Effector memory CD4-positive, alpha-beta T cell (primary cell): ENCODE measurements at regions not wholly inside any gene's neighbourhood (a gene's known extent, or its start where the extent isn't known, plus 50 kb on each side); places are given as distances from the start of the nearest gene placed in this dataset.

Experiments
- DNase-seq, 3 donors: peaks; one replicate each; pipeline ENCODE4 v3.0.0-alpha.2; 2020
- H3K27ac ChIP-seq: 2 replicates; pipeline ENCODE4 v1.7.0; 2013; ENCODE audit warnings: mild to moderate bottlenecking, low read length, moderate library complexity; ENCODE audit not compliant: insufficient read depth, poor library complexity, severe bottlenecking
- H3K27me3 ChIP-seq: replicated peaks from 2 replicates; pipeline ENCODE4 v1.7.0; 2013; ENCODE audit warnings: mild to moderate bottlenecking, low read length; ENCODE audit not compliant: insufficient read depth, control insufficient read depth, poor library complexity, severe bottlenecking
- H3K36me3 ChIP-seq: 2 replicates; pipeline ENCODE4 v1.7.0; 2013; ENCODE audit warnings: mild to moderate bottlenecking, low read length, moderate library complexity; ENCODE audit not compliant: control insufficient read depth, insufficient read depth
- H3K4me1 ChIP-seq: 2 replicates; pipeline ENCODE4 v1.7.0; 2013; ENCODE audit warnings: low read length, mild to moderate bottlenecking; ENCODE audit not compliant: control insufficient read depth, insufficient read depth, poor library complexity, severe bottlenecking
- H3K4me3 ChIP-seq: 2 replicates; pipeline ENCODE4 v1.7.0; 2013; ENCODE audit warnings: low read length, low read depth, mild to moderate bottlenecking; ENCODE audit not compliant: insufficient read depth, poor library complexity, severe bottlenecking
- H3K9me3 ChIP-seq: 2 replicates; pipeline ENCODE4 v1.7.0; 2013; ENCODE audit warnings: mild to moderate bottlenecking, low read length, moderate library complexity; ENCODE audit not compliant: control insufficient read depth

- Histone ChIP-seq H3K4me3 (no peak overlapping the region), H3K27ac (no peak overlapping the region)
These were observed 185.4 kb upstream of the ANK3 start for GRCh38 chr10:60575105-60575504.

DNA sequence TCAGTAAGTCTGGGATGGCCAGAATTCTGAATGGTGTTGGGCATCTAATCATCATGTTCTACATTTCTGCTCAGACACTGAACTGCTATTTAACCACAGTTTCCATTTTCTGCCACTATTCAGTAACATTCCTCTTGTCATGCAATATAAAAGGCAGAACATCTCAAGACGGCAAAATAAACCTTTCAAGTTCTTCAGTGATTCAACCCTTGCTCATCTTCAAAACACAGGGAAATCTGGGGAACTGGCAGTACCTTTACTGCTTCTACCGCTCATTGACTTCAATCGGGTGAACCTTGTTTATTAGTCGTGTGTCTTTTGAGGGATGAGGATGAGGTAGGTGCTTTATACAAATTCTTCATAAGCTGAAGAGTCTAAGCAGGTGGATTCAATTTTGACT lies 184.7 kb upstream of the ANK3 start:
- H3K27me3 ChIP-seq: no peaks in the 10 kb centered on the region
- no peaks in the 10 kb centered on the region for H3K9me3 ChIP-seq
- H3K36me3 ChIP-seq: no peaks in the 10 kb centered on the region
- DNase-seq: no peak
- no peak overlapping the region for H3K27ac ChIP-seq
- no peak overlapping the region for H3K4me3 ChIP-seq
- H3K4me1 ChIP-seq: peaks cover 5% of the 10 kb centered on the region

More at GRCh38 chr10:60575105-60575504, 185.4 kb upstream of the ANK3 start:
- Histone ChIP-seq H3K36me3 (no peaks in the 10 kb centered on the region), H3K27me3 (no peaks in the 10 kb centered on the region), H3K9me3 (no peaks in the 10 kb centered on the region), H3K4me1 (peaks cover 5% of the 10 kb centered on the region)
- no peak for DNase-seq

- no peak for DNase-seq
- H3K4me3 ChIP-seq: no peak overlapping the region
- H3K27ac ChIP-seq: no peak overlapping the region
- H3K9me3 ChIP-seq: no peaks in the 10 kb centered on the region
- no peaks in the 10 kb centered on the region for H3K36me3 ChIP-seq
- peaks cover 5% of the 10 kb centered on the region for H3K4me1 ChIP-seq
- H3K27me3 ChIP-seq: no peaks in the 10 kb centered on the region
These were observed 183.7 kb upstream of the ANK3 start for GRCh38 chr10:60573336-60573735.

GRCh38 chr10:60572511-60573194 lies 183.0 kb upstream of the ANK3 start:
- Histone ChIP-seq H3K4me3 (no peak overlapping the region), H3K9me3 (no peaks in the 10 kb centered on the region), H3K36me3 (no peaks in the 10 kb centered on the region), H3K27ac (no peak overlapping the region), H3K27me3 (no peaks in the 10 kb centered on the region), H3K4me1 (peaks cover 5% of the 10 kb centered on the region)
- DNase-seq: no peak

GRCh38 chr10:60570896-60571295 lies 181.2 kb upstream of the ANK3 start:
- DNase-seq: no peak
- H3K9me3 ChIP-seq: no peaks in the 10 kb centered on the region
- H3K27ac ChIP-seq: no peak overlapping the region
- no peaks in the 10 kb centered on the region for H3K27me3 ChIP-seq
- H3K4me1 ChIP-seq: peaks cover 5% of the 10 kb centered on the region
- H3K36me3 ChIP-seq: no peaks in the 10 kb centered on the region
- no peak overlapping the region for H3K4me3 ChIP-seq

DNA sequence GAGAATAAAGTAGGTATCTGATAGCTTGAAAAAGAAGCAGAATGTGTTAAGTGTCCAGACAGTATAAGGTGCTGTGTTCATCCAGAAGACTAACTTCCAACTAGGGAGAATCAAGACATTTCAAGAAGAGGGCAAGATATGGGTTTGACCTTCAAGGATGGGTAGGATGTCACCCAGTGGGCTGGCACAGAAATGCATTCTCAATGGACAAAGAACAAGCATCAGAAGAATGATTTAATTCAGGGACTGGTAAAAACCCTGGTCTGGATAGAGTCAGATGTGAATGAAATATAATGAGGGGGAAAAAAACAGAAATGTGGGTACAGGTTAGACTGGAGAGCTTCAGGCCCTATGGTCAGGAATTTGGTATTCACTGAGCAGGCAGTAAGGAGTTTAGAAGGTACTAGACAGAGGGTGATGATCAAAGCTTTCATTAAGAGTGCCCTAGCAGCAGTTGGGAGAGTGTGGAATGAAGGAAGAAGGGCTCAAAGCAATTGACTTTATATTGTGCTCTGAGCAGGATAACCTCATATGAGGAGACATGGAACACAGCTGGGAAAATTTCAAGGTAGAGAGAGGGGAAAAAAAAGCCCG lies 180.7 kb upstream of the ANK3 start:
- H3K36me3 ChIP-seq: no peaks in the 10 kb centered on the region
- H3K4me3 ChIP-seq: no peak overlapping the region
- no peaks in the 10 kb centered on the region for H3K27me3 ChIP-seq
- H3K27ac ChIP-seq: no peak overlapping the region
- H3K4me1 ChIP-seq: peaks cover 5% of the 10 kb centered on the region
- no peaks in the 10 kb centered on the region for H3K9me3 ChIP-seq
- no peak for DNase-seq

- no peaks in the 10 kb centered on the region for H3K27me3 ChIP-seq
- no peaks in the 10 kb centered on the region for H3K9me3 ChIP-seq
- H3K4me3 ChIP-seq: no peak overlapping the region
- H3K27ac ChIP-seq: no peak overlapping the region
- peaks cover 5% of the 10 kb centered on the region for H3K4me1 ChIP-seq
- no peaks in the 10 kb centered on the region for H3K36me3 ChIP-seq
- DNase-seq: no peak
These were observed 180.0 kb upstream of the ANK3 start for GRCh38 chr10:60569681-60570080.

- no peak overlapping the region for H3K27ac ChIP-seq
These were observed 176.4 kb upstream of the ANK3 start for GRCh38 chr10:60566096-60566495.

DNA sequence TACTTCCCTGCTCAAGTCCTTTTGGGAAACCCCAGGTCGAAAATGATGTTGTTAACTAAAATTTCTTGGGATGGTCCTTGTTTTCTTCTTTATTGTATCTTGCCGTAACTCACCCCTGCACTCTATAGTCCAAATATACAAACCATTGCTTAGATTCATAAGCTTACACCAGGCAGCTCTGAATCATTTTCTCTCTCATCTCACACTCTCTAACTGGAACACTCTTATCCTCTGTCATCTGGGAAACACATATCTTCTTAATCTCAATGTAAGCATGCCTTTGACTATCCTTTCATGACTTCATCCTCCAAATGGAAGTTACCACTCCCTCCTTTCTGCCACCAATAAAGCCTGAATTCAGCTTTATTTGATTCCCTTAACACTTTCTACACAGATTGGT lies 175.8 kb upstream of the ANK3 start:
- Histone ChIP-seq H3K9me3 (no peaks in the 10 kb centered on the region), H3K27me3 (no peaks in the 10 kb centered on the region), H3K4me1 (no peaks in the 10 kb centered on the region), H3K4me3 (no peak overlapping the region), H3K27ac (no peak overlapping the region), H3K36me3 (no peaks in the 10 kb centered on the region)
- DNase-seq: no peak

More at GRCh38 chr10:60566096-60566495, 176.4 kb upstream of the ANK3 start:
- H3K9me3 ChIP-seq: no peaks in the 10 kb centered on the region
- no peak overlapping the region for H3K4me3 ChIP-seq
- no peaks in the 10 kb centered on the region for H3K27me3 ChIP-seq
- H3K36me3 ChIP-seq: no peaks in the 10 kb centered on the region
- DNase-seq: no peak
- H3K4me1 ChIP-seq: no peaks in the 10 kb centered on the region

- no peak overlapping the region for H3K4me3 ChIP-seq
- H3K27ac ChIP-seq: no peak overlapping the region
- no peaks in the 10 kb centered on the region for H3K4me1 ChIP-seq
- DNase-seq: no peak
- no peaks in the 10 kb centered on the region for H3K9me3 ChIP-seq
- no peaks in the 10 kb centered on the region for H3K36me3 ChIP-seq
- H3K27me3 ChIP-seq: no peaks in the 10 kb centered on the region
These were observed 174.8 kb upstream of the ANK3 start for GRCh38 chr10:60564475-60564874.
